MG63 (cell line): ENCODE measurements at regions not wholly inside any gene's neighbourhood (a gene's known extent, or its start where the extent isn't known, plus 50 kb on each side); places are given as distances from the start of the nearest gene placed in this dataset.

ENCODE experiments used
- DNase-seq: peaks from one replicate; pipeline ENCODE4 v3.0.0-alpha.2; 2020
- H3K27me3 ChIP-seq: fragments of 250-450 bp; sonication (Bioruptor Pico); 2 replicates; pipeline ENCODE4 v1.5.1; 2020; ENCODE audit warnings: mild to moderate bottlenecking, moderate library complexity
- H3K36me3 ChIP-seq: fragments of 250-450 bp; sonication (Bioruptor Pico); 2 replicates; pipeline ENCODE4 v1.5.1; 2020; ENCODE audit warnings: mild to moderate bottlenecking, moderate library complexity
- H3K4me3 ChIP-seq: fragments of 250-450 bp; sonication (Bioruptor Pico); 2 replicates; pipeline ENCODE4 v1.5.1; 2020; ENCODE audit warnings: mild to moderate bottlenecking, moderate library complexity
- H3K9me3 ChIP-seq: fragments of 250-450 bp; sonication (Bioruptor Pico); 2 replicates; pipeline ENCODE4 v1.5.1; 2020; ENCODE audit warnings: mild to moderate bottlenecking, moderate library complexity

DNA sequence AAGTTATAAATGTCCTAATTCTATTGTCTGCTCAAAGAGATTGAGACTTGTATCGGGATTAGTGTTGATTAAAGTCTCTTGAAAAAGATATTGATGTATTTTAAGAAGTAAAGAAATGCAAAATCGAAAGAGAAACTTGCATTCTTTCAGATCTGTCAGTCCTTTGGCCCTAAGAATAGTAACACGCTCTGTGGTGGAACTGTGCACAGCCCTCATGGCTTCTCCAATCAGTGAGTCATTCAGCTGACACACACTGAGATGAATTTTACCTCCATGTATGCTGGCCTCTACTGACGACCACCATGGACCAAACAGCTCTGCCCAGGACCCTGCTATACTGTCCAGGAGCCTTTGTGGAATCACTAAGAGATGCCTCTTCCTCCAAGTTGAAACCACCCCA, 232.4 kb downstream of the ESM1 start:
- no peaks in the 10 kb centered on the region for H3K9me3 ChIP-seq
- DNase-seq, result no peak
- no peak overlapping the region for H3K4me3 ChIP-seq
- H3K27me3 ChIP-seq, result no peaks in the 10 kb centered on the region
- no peaks in the 10 kb centered on the region for H3K36me3 ChIP-seq

DNA sequence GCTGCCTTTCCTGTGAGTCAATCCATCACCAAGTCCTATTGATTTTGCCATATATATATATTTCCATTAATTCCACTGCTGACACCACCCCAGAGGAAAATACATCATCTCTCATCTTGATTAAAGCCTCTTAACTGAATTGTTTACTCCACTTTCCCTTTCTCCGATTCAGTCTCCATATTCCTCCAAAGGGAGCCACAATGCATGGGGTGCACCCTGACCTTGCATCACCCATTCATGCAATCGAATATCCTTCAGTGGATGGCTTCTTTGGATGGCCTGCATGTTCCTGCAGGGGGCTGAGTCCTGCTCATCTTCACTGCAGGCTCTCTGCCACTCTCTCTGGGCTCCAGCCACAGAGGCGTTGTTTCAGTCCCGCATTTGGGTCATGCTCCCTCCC, 231.0 kb downstream of the SNX18 start:
- Histone ChIP-seq H3K9me3 (no peaks in the 10 kb centered on the region), H3K4me3 (no peak overlapping the region), H3K27me3 (no peaks in the 10 kb centered on the region), H3K36me3 (no peaks in the 10 kb centered on the region)
- DNase-seq, result no peak

DNA sequence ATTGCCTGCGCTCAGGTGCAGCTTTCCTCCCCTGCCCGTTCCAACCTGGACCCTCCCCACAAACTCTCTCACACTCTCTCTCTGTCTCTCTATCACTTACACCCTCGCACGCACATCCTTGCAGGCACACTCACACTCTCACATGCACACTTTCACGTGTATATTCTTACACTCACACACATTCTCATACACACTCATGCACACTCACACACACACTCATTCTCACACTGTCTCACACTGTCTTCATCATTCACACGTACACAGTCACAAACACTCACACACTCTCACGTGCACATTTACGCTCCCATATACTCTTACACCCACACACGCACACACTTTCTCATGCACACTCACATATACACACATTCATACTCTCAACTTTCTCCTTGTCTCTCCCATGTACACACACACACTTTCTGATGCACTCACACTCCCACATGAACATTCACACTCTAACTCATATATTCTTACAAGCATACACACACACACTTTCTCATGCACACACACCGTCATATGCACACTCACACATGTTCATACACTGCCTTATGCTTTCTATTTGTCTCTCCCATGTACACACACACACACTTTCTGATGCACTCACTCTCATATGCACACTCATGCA, 229.3 kb downstream of the SNX18 start:
- H3K36me3 ChIP-seq, result no peaks in the 10 kb centered on the region
- H3K9me3 ChIP-seq, result no peaks in the 10 kb centered on the region
- no peak for DNase-seq
- H3K4me3 ChIP-seq, result no peak overlapping the region
- no peaks in the 10 kb centered on the region for H3K27me3 ChIP-seq

DNA sequence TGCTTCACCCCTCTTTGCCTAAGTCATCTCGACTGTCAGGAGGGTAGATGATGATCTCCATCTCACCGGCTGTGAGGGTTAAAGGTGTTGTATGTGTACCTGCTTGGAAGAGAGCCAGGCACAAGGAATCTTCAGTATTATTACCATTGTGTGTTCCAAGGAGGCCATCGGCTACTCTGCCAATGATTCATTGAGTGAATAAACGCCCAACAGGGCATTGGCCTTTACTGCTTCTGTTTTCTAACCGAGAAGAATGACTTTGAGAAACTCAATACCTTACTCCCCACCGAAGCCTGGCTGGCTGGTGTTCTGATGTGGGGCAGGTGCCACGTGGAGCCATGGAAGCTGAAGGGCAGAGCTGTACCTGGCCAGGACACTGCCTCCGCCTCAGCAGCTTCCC, 228.8 kb downstream of the SNX18 start:
- H3K9me3 ChIP-seq, result no peaks in the 10 kb centered on the region
- no peak for DNase-seq
- H3K27me3 ChIP-seq, result no peaks in the 10 kb centered on the region
- H3K36me3 ChIP-seq, result no peaks in the 10 kb centered on the region
- H3K4me3 ChIP-seq, result no peak overlapping the region

DNA sequence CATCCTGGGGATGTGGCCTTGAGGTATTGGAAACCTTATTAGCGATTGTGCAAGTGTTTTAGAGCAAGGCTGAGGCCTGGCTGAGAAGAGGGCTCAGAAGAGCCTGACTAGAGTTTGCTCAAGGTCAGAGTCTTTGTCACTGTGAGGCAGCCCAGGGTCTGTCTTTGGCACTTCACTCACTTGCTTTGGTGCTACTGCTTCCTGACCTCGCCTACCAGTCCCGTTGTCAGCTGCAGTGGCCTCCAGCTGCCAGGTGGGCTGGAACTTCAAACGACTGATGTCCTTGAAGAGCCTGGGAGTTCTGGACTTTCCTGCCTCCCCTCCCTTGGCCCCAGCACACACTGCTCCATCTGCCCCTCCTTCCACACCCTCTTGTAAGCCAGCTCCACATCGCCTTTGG, 228.0 kb downstream of the SNX18 start:
- H3K27me3 ChIP-seq, result no peaks in the 10 kb centered on the region
- H3K4me3 ChIP-seq, result no peak overlapping the region
- no peaks in the 10 kb centered on the region for H3K36me3 ChIP-seq
- no peak for DNase-seq
- no peaks in the 10 kb centered on the region for H3K9me3 ChIP-seq

DNA sequence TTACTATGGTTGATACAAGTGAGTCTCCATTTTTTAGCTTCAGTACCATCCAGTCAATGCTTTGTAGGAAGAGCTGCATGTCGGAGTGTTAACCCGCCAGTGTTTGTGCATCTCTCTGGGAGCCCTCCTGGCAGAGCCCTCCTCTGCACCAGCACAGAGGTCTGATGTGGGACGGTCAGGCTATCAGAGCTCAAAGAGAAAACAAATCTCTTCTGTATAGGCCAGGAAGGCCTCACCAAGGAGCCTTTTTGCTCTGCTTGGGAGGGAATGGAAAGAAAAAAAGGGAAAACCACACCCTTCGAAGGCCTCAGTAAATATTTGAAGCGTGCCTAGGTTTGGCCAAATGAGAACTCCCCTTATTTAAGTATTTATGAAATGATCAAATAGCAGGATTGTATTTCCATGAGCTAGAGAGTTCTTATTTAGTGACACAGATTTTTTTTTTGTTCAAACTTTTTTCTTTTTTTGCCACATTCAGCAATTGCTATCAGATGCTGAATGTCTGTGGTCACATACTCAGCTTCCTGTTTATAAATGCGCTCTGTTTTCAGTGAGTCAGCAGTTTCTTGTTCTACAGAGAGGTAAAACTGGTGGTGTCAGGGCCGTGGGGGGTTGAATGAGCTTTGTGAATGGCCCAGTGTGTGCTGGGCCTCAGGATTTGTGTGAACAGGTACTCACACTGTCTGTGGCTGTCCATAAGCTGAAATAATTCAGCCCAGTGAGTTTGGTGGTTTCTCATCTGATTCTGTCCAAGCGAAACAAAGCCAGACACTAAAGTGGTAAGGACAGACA, 226.6 kb downstream of the SNX18 start:
- peak; percentile 82 for DNase-seq
- Histone ChIP-seq H3K9me3 (no peaks in the 10 kb centered on the region), H3K36me3 (no peaks in the 10 kb centered on the region), H3K4me3 (no peak overlapping the region), H3K27me3 (no peaks in the 10 kb centered on the region)

DNA sequence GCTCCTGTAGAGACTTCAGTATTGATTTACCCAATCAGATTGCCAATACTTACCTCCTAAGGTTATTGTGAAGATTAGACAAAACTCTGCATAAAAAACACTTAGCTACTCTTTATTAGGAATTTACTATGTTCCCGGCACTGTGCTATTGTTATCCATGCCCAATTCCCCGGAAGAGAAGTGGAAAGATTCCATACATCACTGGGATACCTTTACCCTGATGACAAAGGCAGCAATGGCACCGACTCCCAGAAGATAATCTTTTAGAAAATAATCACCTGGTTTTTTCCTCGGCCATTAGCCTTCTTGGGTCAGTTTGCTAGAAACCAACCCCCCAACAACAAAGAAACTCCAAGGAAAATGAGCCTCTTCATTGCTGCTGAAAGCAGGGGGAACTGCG, 226.0 kb downstream of the SNX18 start:
- no peaks in the 10 kb centered on the region for H3K36me3 ChIP-seq
- DNase-seq, result no peak
- H3K27me3 ChIP-seq, result no peaks in the 10 kb centered on the region
- H3K4me3 ChIP-seq, result no peak overlapping the region
- no peaks in the 10 kb centered on the region for H3K9me3 ChIP-seq

DNA sequence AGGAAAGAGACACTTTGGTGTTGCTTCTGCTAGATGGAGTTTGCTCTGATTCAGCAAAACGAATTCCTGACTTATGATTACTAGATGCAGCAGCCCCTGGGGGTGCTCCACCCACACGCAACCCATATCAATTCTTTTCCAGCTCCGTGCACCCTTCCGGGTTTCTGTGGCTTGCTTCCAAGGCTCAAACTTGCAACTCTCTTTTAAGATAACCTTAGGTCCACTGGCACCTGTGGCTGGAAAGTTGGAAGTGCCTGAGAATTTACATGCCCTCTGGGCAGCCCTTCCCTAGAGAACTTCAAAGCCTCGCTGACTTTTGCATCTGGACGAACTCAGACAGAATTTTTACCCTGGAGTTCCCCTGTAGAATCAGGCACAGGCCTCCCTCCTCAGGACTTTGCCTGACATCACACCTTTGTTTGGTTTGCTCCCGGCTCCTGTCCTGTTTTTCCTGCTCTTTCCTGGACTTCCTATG, 224.9 kb downstream of the SNX18 start:
- Histone ChIP-seq H3K36me3 (no peaks in the 10 kb centered on the region), H3K4me3 (no peak overlapping the region), H3K9me3 (no peaks in the 10 kb centered on the region), H3K27me3 (no peaks in the 10 kb centered on the region)
- DNase-seq, result peak; percentile 70

DNA sequence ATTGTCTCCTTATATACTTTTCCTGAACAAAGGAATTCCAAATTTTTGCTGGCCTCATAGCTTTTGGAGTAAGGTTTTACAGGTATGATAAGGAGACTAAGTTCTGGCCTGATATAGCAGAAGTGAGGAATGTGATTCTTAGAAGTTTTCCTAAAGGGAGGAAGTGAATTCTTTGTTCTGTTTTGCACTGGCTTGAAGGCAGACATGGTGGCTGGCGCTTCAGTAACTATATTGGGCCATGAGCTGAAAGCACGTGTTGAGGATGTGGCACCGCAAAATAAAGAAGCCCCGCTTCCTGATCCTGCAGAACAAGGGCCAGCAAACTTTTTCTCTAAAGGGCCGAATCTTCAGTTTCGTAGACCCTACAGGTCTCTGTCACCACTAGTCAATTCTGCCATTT, 224.2 kb downstream of the SNX18 start:
- Histone ChIP-seq H3K9me3 (no peaks in the 10 kb centered on the region), H3K4me3 (no peak overlapping the region), H3K36me3 (no peaks in the 10 kb centered on the region), H3K27me3 (no peaks in the 10 kb centered on the region)
- no peak for DNase-seq

DNA sequence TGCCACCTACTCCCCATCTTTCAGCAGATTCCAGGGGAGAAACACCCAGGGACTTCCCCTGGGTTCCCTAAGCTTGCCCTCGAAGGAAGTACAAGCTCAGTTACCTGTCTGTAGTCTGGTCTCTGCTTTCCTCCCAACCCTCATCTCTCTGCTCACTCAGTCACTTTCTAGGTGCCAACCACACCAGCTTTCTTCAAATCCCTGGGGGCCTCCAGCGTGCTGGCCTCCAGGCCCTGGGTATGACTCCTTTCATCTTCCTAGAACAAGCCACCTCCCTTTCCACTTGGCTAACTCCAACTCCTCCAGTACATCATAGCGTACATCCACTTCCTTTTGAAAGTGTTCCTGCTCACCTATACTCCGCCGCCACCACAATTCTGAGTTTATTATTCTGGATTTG, 222.6 kb downstream of the SNX18 start:
- DNase-seq, result no peak
- H3K9me3 ChIP-seq, result no peaks in the 10 kb centered on the region
- H3K36me3 ChIP-seq, result no peaks in the 10 kb centered on the region
- H3K27me3 ChIP-seq, result no peaks in the 10 kb centered on the region
- H3K4me3 ChIP-seq, result no peak overlapping the region

DNA sequence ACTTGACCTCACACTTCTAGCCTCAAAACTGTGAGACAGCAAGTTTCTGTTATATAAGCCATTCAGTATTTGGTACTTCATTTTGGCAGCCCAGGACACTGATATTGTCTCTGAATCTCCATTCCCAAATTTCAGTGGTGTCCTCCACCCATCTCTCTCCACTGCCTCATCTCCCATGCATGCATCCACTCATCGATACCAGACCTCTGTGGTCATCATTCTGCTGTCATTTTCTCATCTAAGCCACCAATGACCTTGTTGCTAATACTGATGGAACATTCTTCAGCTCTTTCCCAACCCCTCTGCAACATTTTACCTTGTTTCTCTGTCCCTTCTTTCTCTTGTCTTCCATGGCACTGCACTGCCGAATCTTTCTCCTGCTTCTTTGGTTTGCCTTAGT, 221.8 kb downstream of the SNX18 start:
- H3K36me3 ChIP-seq, result no peaks in the 10 kb centered on the region
- H3K9me3 ChIP-seq, result no peaks in the 10 kb centered on the region
- no peak overlapping the region for H3K4me3 ChIP-seq
- no peak for DNase-seq
- no peaks in the 10 kb centered on the region for H3K27me3 ChIP-seq

DNA sequence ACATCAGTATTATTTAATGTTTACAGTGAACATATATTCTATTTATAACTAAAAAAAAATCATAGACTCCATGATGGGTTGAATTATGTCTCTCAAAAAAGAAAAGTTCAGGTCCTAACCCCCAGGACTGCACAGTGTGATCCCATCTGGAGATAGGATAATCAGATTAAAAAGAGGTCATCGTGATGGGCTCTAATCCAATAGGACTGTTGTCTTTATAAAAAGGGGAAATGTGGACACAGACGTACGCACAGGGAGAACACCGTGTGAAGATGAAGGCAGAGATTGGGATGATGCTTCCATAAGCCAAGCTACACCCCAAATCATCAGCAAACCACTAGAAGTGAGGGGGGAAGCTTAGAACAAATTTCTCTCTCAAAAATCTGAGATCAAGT, 221.4 kb downstream of the SNX18 start:
- DNase-seq, result no peak
- no peaks in the 10 kb centered on the region for H3K36me3 ChIP-seq
- H3K9me3 ChIP-seq, result no peaks in the 10 kb centered on the region
- H3K4me3 ChIP-seq, result no peak overlapping the region
- no peaks in the 10 kb centered on the region for H3K27me3 ChIP-seq

DNA sequence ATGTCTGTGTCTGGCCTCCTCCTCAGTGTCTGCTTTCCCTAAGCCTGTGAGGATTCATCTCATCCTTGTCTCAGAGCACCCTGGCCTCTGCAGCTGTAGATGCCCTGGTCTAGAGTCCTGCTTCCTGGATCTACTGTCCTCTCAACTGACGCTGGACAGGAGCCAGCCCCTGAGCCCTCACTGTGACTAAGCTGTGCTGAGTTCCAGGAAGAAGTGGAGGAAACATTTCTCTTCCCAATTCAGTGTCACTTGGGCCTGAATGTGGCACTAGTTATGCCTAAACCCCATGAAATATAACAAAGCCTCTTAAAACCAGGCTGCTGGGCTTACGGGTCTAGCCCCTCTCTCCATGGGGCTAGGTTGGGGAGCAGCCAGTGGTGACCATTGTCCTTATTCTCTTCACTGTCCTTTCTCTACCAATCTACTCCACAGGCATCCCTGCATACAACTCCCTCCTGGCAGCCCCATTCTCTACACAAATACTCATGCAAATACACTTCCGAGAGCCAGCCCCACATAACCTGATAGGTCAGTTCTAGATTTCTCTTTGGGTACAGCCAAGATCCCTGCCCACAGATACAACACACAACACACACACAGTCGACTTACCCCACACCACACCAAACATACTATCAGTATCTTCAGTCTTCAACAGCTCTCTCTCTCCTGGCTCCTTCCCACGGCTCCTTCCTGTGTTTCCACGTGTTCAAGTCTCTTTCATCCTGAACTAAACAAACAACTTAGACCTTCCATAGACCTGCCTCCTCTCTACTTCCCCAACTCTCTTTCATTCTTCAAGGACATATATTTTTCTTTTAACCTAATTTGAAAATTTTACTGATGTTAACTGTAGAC, 220.8 kb downstream of the SNX18 start:
- peak; percentile 86 for DNase-seq
- H3K36me3 ChIP-seq, result no peaks in the 10 kb centered on the region
- no peaks in the 10 kb centered on the region for H3K27me3 ChIP-seq
- no peak overlapping the region for H3K4me3 ChIP-seq
- no peaks in the 10 kb centered on the region for H3K9me3 ChIP-seq

DNA sequence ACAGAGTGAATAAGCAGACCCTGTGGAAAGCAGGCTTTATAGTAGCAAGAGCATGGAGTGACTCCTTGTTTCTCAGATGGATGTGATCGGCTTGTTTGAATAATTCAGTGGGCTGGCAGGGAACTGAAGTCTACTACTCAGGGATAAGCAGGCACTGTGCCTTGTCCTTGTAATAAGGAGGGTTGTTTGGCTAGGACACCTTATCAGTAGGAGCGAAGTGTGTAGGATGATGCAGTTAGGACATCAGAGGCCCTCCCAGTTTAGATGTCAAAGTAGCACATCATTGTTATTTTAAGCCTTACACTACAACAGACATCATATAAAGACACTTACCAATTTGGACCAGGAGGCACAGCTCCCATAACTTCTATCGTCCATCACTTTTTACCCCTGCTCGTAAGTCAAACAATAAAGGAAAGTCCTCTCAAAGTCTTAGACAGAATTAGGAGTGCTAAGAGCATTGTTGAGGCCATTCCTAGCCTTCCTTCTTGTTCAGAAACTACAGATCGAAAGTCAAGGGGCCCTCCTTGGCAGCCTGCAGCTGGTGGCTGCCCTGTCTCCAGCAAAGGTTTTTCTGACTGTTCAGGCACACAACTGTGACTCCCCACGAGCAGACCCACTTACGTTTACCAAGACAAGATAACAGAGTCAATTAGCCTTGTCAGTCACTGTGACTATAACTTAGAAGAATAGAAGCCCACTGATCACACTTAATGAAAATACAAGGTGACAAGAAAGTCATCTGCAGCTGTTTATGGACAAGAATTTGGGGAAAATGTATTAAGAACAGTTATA, 218.6 kb downstream of the SNX18 start:
- DNase-seq, result no peak
- Histone ChIP-seq H3K9me3 (0 out of 2 replicates have a peak, but pooled peaks cover 4% of the 10 kb centered on the region), H3K36me3 (no peaks in the 10 kb centered on the region), H3K4me3 (no peak overlapping the region), H3K27me3 (no peaks in the 10 kb centered on the region)

DNA sequence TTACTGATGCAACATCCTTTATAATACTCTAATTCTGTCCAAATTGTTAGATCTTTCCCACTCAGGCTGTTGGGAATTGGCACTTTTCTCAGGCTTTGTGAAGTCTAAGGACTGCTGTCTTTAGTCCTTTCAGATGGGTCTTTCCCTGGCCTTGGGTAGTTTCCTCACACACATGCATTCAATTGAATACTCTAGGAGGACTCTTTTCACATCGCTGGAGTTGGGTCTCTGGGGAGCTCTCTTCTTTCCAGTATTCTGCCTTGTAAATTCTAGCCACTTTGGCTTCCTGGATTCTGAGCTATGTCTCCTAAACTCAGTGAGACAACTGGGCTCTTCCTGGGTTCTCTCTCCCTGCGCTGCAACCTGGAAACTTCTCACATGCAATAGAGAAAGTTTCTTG, 215.5 kb downstream of the SNX18 start:
- 0 out of 2 replicates have a peak, but pooled peaks cover 4% of the 10 kb centered on the region for H3K9me3 ChIP-seq
- no peaks in the 10 kb centered on the region for H3K36me3 ChIP-seq
- no peak overlapping the region for H3K4me3 ChIP-seq
- no peak for DNase-seq
- H3K27me3 ChIP-seq, result no peaks in the 10 kb centered on the region

DNA sequence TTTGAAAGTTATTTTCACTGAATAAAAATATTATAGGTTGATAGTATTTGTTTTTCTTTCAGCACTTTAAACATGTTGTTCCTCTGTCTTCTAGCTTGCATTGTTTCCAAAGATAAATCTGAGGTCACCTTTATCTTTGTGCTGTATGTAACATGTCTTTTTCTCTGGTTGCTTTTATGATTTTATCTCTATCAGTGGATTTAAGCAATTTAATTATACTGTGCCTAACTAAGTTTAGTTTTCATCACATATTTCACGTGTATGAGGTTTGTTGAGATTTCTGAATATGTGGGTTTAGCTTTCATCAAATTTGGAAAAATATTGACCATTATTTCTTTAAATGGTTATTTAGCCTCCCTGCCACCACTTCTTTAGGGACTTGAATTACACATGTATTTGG, 214.5 kb downstream of the SNX18 start:
- Histone ChIP-seq H3K9me3 (0 out of 2 replicates have a peak, but pooled peaks cover 4% of the 10 kb centered on the region), H3K4me3 (no peak overlapping the region), H3K36me3 (no peaks in the 10 kb centered on the region), H3K27me3 (no peaks in the 10 kb centered on the region)
- DNase-seq, result no peak

DNA sequence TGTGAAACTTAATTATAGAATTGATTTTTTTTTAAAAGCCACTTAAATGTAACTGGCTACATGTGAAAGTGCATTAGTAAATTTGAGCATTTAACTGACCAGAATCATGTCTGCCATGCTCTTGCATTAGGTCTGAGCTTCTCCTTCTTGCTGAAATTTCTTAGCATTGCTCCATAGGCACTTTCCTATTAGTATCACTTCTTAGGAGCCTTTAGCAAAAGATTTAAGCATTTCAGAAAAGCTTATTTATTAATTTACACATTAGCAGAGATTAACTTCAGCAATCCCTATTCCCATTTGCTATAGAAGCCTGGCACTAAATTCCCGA, 211.0 kb downstream of the SNX18 start:
- no peak for DNase-seq
- Histone ChIP-seq H3K36me3 (no peaks in the 10 kb centered on the region), H3K4me3 (no peak overlapping the region)

More for the DNA sequence above, 211.0 kb downstream of the SNX18 start:
- Histone ChIP-seq H3K27me3 (no peaks in the 10 kb centered on the region), H3K9me3 (0 out of 2 replicates have a peak, but pooled peaks cover 4% of the 10 kb centered on the region)
